Stimulated activated CD8-positive, alpha-beta memory T cell treated with anti-CD3 and anti-CD28 coated beads, Interleukin-2, amount 100 ng/mL, for 48 hours (primary cell): ENCODE measurements at regions not wholly inside any gene's neighbourhood (a gene's known extent, or its start where the extent isn't known, plus 50 kb on each side); places are given as distances from the start of the nearest gene placed in this dataset.

Source experiments
- DNase-seq, 2 donors: peaks; one replicate each; pipeline ENCODE4 v3.0.0-alpha.2; 2020; ENCODE audit warnings: low read depth in 2 of 2

GRCh38 chr10:2951235-2951835, 116.0 kb upstream of the PFKP start:
- DNase-seq, result no peak

- DNase-seq, result no peak
These were observed 116.8 kb upstream of the PFKP start for GRCh38 chr10:2950546-2950945.

- peak; percentile 12 to 39 for DNase-seq
These were observed 117.4 kb upstream of the PFKP start for GRCh38 chr10:2949948-2950354.

- DNase-seq, result no peak
These were observed 118.0 kb upstream of the PFKP start for GRCh38 chr10:2949221-2949947.

- no peak for DNase-seq
These were observed 119.1 kb upstream of the PFKP start for GRCh38 chr10:2948127-2948854.

- no peak for DNase-seq
These were observed 122.6 kb upstream of the PFKP start for GRCh38 chr10:2944788-2945187.

GRCh38 chr10:2943932-2944614, 123.3 kb upstream of the PFKP start:
- DNase-seq, result no peak

- DNase-seq, result no peak
These were observed 124.4 kb upstream of the PFKP start for GRCh38 chr10:2942938-2943337.

- DNase-seq, result no peak
These were observed 128.5 kb upstream of the PFKP start for GRCh38 chr10:2938869-2939268.

- DNase-seq, result no peak
These were observed 130.5 kb upstream of the PFKP start for GRCh38 chr10:2936816-2937215.

- DNase-seq, result no peak
These were observed 131.5 kb upstream of the PFKP start for GRCh38 chr10:2935647-2936386.

- no peak for DNase-seq
These were observed 133.4 kb upstream of the PFKP start for GRCh38 chr10:2933924-2934323.

GRCh38 chr10:2933519-2933918, 133.8 kb upstream of the PFKP start:
- no peak for DNase-seq

GRCh38 chr10:2933071-2933470, 134.3 kb upstream of the PFKP start:
- DNase-seq, result no peak

- DNase-seq, result no peak
These were observed 137.7 kb upstream of the PFKP start for GRCh38 chr10:2929480-2930258.

GRCh38 chr10:2927958-2928840, 139.1 kb upstream of the PFKP start:
- peak; percentile 38 to 61 for DNase-seq

- no peak for DNase-seq
These were observed 140.3 kb upstream of the PFKP start for GRCh38 chr10:2926918-2927660.

- DNase-seq, result no peak
These were observed 141.7 kb upstream of the PFKP start for GRCh38 chr10:2925631-2926030.

GRCh38 chr10:2924431-2924830, 142.9 kb upstream of the PFKP start:
- no peak for DNase-seq
